ENCODE measurements at regions not wholly inside any gene's neighbourhood (a gene's known extent, or its start where the extent isn't known, plus 50 kb on each side); places are given as distances from the start of the nearest gene placed in this dataset.

DNA sequence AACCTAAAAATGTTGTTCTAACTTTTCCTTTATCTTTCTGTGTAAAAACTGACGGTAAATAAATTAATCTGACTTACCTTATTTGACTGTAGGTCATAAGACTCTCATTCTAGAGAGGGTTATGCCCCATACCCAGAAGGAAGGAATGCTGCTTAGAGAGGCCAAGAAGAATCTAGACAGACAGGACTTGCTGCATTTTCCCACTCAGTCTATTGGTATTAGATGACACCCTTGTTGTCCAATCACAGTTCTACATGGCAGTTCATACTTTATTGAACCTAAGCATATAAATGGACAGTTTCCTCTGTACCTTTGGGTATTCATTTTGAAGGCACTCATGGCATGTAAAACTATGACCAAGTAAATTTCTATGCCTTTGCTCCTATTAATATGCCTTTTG, 359.6 kb upstream of the ID4 start:
- DNase-seq, result no peak

- no peak for DNase-seq
These were observed 358.9 kb upstream of the ID4 start for GRCh38 chr6:19478273-19478672.

DNA sequence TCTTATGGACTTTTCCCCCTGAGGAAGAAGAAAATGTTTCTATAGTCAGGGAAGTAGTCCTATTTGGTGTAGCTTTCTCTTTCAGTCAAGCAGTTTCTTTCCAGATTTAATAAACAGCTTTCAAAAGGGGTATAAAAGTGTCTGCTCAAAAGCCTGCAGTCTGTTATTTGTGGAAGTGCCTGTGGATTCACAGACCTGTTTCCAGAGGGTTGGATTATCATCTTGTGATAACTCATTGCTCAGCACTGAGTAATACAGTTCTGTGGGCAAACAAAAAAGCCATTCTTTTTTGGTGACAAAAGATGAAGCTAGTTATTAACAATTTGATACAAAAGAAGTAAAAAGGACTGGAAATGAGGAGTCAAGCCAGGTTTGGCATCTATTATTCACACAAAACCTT, 358.2 kb upstream of the ID4 start:
- DNase-seq, result no peak

DNA sequence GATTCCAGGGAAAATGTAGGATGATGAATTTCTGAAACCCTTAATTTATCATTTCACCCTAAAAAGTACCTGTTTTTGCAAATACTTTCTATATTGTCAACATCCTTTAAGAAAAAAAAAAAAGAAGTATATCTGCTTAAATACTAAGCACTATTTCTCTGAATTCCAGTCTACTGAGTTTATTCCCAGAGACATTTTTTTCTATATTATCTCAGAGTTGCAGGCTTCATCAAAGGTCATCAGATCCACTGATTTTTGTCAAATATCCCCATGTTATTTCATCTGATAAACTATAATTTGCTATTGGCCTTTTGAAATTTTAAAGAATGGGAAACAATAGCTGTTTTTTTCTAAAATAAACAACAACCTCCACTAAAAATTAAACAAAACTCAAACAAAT, 357.6 kb upstream of the ID4 start:
- DNase-seq, result no peak

DNA sequence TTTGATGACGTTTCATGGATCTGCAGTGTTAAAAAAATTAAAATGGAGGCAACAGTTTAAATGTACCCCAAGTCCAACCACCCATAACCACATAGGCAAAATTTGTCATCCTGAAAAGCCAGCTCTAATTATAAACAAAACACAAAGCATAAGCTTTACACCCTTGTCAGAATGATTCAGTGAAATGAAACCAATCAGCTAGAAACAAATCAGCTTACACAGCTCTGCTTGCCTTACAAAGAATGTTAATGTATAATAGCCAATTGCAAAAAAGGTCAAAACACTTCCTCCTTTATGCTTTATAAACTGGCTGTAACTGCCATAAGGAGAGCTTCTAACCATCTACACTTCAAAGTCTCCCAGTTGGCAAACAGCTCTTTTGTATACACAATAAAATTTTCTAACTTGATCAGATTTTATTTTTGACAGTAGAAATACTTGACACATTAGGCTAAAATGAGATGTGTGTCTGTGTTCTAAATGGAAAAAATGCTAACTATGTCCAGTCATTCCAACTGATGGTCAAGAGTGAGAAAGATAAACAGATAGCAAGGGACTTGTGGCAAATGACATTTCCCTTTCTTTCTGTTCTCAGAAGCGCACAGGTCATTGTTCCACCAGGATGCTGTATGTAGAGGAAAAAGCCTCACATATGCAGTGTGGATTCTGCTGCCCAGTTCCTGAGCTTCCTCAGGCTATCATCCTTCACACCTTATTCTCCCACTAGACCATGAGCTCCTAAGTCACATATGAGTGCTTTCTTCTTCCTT, 344.3 kb upstream of the ID4 start:
- no peak for DNase-seq

DNA sequence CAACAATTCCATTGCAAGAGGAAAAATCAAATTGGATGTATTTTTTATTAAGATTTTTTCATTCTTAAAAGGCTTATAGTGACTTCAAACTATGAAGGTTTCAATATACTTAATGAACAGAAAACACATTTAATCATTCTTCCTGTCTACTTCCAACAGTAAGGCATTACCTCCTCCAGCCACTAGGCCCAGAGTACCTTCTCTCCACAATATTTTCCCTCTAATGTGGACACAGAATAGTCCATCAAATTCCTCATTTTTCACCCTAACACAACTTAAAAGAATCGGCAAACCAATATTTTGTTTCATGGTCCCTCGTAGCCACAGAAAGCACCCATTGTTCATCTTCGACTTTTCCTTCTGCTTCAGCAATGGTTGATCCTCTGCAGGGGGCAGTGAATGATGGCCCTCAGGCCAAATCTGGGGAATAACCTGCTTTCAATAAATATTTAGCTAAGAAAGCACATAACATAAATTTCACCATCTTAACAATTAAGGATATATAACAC, 335.4 kb upstream of the ID4 start:
- no peak for DNase-seq

DNA sequence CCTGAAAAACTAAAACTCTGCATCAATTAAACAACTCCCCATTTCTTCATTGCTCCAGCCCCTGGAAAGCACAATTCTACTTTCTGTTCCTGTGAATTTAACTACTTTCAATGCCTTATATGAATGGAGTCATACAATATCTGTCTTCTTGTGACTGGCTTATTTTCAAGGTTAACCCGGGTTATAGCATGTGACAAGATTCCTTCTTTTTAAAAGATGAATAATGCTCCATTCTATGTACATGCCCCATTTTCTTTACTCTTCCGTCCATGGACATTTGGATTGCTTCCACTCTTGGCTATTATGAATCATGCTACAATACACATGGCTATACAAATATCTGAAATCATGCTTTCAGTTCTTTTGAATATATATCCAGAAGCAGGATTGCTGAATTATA, 334.9 kb upstream of the ID4 start:
- DNase-seq, result no peak

- DNase-seq, result no peak
These were observed 321.2 kb upstream of the ID4 start for GRCh38 chr6:19515939-19516338.

GRCh38 chr6:19519941-19520340, 317.2 kb upstream of the ID4 start:
- no peak for DNase-seq

GRCh38 chr6:19524366-19525186, 312.6 kb upstream of the ID4 start:
- DNase-seq, result no peak

DNA sequence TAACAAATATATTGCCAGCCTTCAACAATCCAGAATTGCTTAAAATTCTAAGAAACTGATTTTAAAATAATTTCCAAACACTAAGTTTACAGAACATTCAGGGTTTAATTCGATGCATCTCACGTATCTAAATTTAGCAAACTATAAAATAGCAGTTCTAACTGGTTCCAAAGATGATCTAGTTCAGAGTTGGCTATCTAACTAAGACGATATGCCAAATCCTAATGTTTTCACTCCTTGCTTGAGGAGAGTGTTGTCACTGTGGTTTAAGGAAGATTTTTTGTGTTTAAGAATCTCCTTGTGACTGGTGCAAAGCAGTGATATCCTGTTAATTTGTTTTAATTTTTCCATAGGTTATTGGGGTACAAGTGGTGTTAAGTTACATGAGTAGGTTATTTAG, 311.5 kb upstream of the ID4 start:
- DNase-seq, result no peak

- DNase-seq, result no peak
These were observed 307.0 kb upstream of the ID4 start for GRCh38 chr6:19530188-19530587.

GRCh38 chr6:19535351-19535750, 301.8 kb upstream of the ID4 start:
- DNase-seq, result no peak

DNA sequence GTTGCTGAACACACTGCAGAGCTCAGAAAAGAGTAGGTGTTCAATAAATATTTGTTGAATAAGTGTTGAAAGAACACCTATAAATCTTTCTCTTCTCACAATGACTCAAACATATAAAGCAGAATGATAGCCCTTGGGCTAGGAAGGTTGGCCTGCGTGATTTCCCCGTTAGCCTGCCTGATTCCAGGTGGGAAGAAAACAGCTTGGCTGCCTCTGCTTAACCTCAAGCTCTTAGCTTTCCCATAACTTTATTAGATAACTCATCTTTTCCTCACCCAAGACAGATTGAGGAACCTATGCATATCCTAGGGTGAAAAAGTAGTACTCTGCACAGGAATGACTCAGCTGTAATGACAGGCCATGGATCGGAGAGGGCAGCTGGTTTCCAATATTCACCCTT, 300.3 kb upstream of the ID4 start:
- no peak for DNase-seq

DNA sequence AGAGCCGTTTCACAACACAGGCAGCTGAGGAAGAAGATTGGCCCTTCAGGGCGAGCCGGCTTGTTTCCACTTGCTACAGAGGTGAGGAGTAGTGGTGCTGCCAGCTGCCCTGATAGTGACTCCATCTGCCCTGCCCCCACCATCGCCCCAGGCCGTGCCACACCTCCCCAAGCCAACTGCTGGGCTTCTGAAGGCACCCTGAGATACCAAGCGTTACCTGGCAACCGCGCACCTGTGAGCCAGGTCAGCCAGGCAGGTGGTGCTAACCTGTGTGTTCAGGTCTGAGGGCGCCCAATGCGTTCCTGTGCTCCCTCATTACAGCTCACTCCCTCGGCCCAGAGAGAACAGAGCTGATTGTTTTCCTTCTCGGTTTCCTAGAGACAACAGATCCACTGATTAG, 299.1 kb upstream of the ID4 start:
- no peak for DNase-seq

GRCh38 chr6:19547507-19547906, 289.7 kb upstream of the ID4 start:
- no peak for DNase-seq

- no peak for DNase-seq
These were observed 288.1 kb upstream of the ID4 start for GRCh38 chr6:19549109-19549508.

GRCh38 chr6:19550380-19550779, 286.8 kb upstream of the ID4 start:
- no peak for DNase-seq

- DNase-seq, result no peak
These were observed 285.6 kb upstream of the ID4 start for GRCh38 chr6:19551611-19552010.

- no peak for DNase-seq
These were observed 285.1 kb upstream of the ID4 start for GRCh38 chr6:19552076-19552475.

GRCh38 chr6:19552588-19552987, 284.6 kb upstream of the ID4 start:
- no peak for DNase-seq

- no peak for DNase-seq
These were observed 282.6 kb upstream of the ID4 start for GRCh38 chr6:19554356-19555225.

DNA sequence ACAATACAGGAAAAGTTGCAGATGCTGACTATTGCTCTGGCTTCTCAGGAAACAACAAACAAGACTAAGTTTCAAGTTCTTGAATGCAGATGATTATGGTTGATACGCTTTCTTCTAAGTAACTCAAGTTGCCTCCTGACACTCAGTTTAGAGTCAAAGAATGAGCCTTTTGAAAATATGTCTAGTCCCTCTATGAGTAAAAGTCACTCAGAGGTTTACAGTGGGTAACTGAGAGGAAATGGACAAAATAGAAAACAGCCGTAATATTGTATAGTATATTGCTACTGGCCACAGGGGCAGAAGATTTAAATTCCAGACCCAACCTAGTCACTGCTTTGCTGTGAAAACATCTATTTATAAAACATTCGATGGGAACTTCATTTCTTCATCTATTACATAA, 280.0 kb upstream of the ID4 start:
- no peak for DNase-seq
